ENCODE measurements at regions not wholly inside any gene's neighbourhood (a gene's known extent, or its start where the extent isn't known, plus 50 kb on each side); places are given as distances from the start of the nearest gene placed in this dataset.
A peak's percentile ranks its signal among the peaks of the same experiment; 100 is the strongest.

GRCh38 chr9:80157561-80157983 lies 585.8 kb downstream of the TLE4 start:
- no peak for DNase-seq

- no peak for DNase-seq
Observed at GRCh38 chr9:80156756-80157472, 585.1 kb downstream of the TLE4 start.

- DNase-seq: no peak
Observed at GRCh38 chr9:80156262-80156661, 584.5 kb downstream of the TLE4 start.

GRCh38 chr9:80147866-80148265 lies 576.1 kb downstream of the TLE4 start:
- no peak for DNase-seq

- peak; percentile 13 to 14 for DNase-seq
Observed at GRCh38 chr9:80146466-80146865, 574.7 kb downstream of the TLE4 start.

- DNase-seq: no peak
Observed at GRCh38 chr9:80144856-80145255, 573.1 kb downstream of the TLE4 start.

- no peak for DNase-seq
Observed at GRCh38 chr9:80144406-80144805, 572.6 kb downstream of the TLE4 start.

GRCh38 chr9:80143899-80144298 lies 572.1 kb downstream of the TLE4 start:
- no peak for DNase-seq

- no peak for DNase-seq
Observed at GRCh38 chr9:80134487-80134886, 562.7 kb downstream of the TLE4 start.

GRCh38 chr9:80131627-80132026 lies 559.9 kb downstream of the TLE4 start:
- no peak for DNase-seq

GRCh38 chr9:80127920-80128319 lies 556.2 kb downstream of the TLE4 start:
- no peak for DNase-seq

- DNase-seq: no peak
Observed at GRCh38 chr9:80125731-80126264, 554.0 kb downstream of the TLE4 start.

- DNase-seq: no peak
Observed at GRCh38 chr9:80117031-80117430, 545.3 kb downstream of the TLE4 start.

GRCh38 chr9:80114241-80114640 lies 542.5 kb downstream of the TLE4 start:
- no peak for DNase-seq

- DNase-seq: no peak
Observed at GRCh38 chr9:80107931-80108660, 536.3 kb downstream of the TLE4 start.

GRCh38 chr9:80097476-80097875 lies 525.7 kb downstream of the TLE4 start:
- no peak for DNase-seq

- DNase-seq: no peak
Observed at GRCh38 chr9:80094176-80094771, 522.5 kb downstream of the TLE4 start.

- no peak for DNase-seq
Observed at GRCh38 chr9:80093695-80094094, 521.9 kb downstream of the TLE4 start.

GRCh38 chr9:80091526-80091925 lies 519.8 kb downstream of the TLE4 start:
- DNase-seq: no peak

- no peak for DNase-seq
Observed at GRCh38 chr9:80090317-80090716, 518.6 kb downstream of the TLE4 start.

GRCh38 chr9:80086822-80087345 lies 515.1 kb downstream of the TLE4 start:
- DNase-seq: no peak

- DNase-seq: no peak
Observed at GRCh38 chr9:80086386-80086785, 514.6 kb downstream of the TLE4 start.

- no peak for DNase-seq
Observed at GRCh38 chr9:80085668-80086067, 513.9 kb downstream of the TLE4 start.

- no peak for DNase-seq
Observed at GRCh38 chr9:80082213-80082612, 510.4 kb downstream of the TLE4 start.

Measured in Kasumi-1 (cell line).